ENCODE measurements at regions not wholly inside any gene's neighbourhood (a gene's known extent, or its start where the extent isn't known, plus 50 kb on each side); places are given as distances from the start of the nearest gene placed in this dataset.
"Not testable (repeated sequence)": the region's sequence is repeated elsewhere in the genome, so short reads cannot be mapped to it uniquely, and the experiment has no call there.

DNA sequence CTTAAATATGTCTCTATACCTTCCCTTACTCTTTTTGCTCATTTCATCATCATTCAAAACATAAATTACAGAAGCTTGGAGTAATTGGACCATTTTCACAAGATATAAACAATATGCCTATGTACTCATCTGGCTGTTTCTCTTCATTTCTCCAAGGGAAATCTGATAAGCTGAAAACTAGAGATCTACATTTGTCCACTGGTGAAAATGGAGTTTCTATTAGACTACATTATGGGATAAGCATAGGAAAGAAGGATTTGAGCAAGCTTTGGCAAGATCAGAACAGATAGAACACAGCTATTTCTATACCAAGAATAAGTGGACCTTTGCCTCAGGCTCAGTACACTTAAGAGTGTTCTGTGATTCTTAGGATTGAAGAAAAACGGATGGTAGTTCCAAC lies 404.4 kb downstream of the GASK1B start:
- no peak for DNase-seq

DNA sequence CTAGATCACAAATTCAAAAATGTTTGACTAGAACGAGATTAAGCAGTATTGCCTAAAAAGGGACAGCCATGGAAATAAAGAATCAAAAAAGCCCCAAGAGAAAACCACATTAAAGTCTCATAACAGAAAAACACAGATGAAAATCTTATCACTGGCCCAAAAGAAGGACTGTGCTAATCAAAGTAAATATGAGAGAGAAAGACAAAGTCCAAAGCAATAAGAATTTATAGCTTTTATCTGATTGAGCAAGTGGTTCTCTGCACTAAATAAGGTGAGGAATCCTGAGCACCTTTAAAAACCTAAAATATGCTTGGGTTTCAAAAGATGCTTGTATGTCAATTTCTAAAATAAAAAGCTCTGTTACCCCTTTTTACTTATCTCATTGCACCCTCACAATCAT lies 409.3 kb downstream of the GASK1B start:
- no peak for DNase-seq

DNA sequence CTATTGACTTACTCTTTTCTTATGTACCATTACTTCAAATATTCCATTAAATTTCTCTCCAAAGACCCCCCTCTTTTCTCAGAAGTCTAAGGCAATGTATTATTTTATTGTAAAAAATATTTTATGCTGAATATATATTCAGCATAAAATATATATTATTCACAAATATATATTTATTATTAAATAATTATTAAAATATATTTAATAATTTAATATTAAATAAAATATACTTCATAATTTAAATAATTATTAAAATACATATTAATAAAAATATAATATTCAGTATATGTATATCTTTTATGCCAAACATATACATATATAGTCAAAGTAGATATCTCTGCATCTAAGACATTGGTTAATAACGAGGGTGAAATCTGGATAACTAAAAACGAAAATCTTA lies 418.4 kb downstream of the GASK1B start:
- DNase-seq = no peak

DNA sequence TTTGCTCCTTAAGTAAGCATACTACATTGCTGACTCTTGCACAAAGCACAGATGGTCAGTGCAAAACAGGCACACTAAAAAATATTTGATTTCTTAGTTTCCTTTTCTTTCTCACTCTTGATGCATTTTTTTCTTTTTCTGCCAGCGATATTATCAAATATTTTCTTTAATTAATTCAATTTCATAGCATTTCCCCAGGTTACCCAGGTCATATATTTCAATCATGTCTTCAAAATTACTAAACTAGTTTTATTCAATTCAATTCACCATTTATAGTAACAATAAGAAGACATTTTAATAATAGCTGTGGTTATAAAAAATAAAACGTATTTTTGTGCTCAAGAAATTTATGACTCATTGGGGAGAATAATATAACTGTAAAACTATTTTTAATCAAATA lies 421.2 kb downstream of the GASK1B start:
- DNase-seq = no peak

DNA sequence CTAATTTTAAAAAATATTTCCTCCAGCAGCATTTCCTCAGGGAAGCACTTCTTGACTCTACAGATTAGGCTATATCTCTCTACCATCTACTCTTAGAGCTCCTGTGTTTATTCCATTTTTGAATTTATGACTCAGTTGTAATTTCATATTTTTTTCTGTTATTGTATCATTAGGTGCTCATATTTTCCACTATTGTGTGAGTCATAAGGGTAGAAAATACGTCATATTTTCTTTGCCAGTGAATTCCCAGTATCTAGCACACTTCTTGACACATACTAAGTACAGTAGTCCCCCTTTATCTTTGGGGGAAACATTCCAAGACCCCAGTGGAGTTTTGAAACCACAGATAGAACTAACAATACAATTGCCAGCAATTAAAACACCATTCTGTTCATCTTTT lies 431.2 kb downstream of the GASK1B start:
- DNase-seq = no peak

DNA sequence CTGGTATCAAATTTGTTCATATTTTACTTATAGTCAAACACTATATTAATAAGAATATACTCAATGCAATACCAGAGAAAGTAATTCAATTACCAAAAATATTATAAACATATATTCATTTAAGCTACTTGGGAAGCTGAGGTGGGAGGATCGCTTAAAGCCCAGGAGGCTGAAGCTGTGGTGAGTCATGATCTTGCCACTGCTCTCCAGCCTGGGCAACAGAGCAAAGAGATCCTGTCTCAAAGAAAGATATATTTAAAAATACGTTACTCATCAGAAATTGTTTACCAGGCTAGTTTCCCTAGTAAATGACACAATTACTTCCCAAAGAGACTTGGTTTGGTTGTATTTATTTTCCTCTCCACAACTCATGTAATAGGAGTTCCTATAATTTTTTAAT lies 433.6 kb downstream of the GASK1B start:
- DNase-seq = no peak

DNA sequence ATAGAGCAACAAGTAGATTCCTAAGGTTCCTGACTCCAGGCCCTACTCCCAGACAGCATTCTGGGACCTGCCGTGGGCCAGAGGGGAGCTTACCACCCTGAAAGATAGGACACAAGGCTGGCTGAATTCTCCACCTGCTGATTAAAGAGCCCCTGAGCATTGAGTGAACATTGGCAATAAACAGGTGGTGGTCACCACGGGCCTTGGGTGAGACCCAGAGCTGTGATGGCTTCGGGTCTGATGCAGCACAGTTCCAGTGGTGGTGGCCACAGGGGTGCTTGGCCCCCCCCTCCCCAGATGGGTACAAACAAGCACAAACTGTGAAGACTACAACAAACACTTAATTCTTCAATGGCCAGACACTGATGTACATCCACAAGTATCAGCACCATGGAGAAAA lies 444.6 kb downstream of the GASK1B start:
- no peak for DNase-seq

DNA sequence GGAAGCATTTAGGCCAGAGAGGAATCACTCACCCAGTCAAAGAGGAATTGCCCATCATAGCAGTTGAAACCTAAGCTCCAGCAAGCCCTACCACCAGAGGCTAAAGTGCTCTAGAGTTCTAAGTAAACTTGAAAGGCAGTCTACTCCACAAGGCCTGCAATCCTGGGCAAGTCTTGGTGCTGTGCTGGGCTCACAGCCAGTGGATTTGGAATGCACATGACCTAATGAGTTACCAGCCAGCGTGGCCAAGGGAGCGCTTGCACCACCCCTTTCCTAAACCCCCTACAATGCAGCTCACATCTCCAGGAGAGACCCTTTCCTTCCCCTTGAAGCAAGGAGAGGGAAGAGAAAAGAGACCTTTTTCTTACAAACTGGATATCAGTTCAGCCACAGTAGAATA lies 445.7 kb downstream of the GASK1B start:
- DNase-seq = no peak

DNA sequence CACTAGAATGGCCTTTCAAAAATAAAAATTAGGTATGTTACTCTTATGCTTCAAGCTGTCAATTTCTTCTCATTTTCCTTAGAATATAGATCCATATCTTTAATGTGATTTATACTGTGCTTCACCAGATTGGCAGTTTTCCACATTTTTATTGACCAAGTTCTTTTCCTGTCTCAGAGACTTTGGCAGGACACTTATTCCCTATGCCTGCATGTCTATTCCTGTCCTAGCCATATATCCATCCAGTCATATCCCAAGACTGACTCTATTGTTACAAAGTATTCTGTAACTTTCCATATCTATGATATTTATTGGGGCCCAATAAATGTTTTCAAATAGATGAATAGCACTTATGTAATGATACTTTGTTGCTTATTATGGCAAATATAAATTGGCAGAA lies 450.7 kb downstream of the GASK1B start:
- DNase-seq = no peak

DNA sequence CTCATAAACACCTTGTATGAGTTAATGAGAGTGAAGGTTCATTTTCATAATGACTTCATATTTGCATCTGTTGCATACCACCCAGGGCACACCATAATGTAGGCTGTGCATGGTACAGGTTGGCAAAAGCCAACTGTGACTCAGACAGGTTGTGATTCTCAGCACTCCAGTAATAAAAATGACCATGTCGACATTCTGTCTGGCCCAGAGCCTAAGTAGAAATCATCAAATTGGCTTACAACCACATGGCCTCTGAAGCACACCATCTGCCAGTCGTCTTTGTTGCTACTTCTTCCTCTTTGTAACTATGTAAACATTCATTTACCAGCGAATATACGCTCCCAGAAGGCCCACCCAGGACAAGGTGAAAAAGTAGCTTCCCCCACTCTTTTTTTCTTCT lies 459.5 kb downstream of the GASK1B start:
- no peak for DNase-seq

DNA sequence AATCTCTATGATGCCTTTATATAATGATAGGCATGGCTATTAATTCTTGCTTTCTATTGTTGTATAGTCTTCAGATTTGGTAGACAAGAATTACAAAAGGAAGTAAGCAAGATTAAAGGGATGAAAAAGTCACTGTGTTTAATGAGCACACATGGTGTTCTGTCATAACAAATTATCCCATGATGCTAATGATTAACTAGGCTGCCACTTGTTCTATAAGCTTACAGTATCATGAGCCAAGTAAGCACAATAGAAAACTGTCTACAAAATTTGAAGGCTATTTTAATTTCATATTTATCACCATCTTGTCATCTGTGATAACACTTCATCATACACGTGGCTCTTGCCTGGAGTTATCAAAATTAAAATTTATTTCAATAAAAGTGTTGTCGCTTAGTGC lies 466.7 kb downstream of the GASK1B start:
- DNase-seq = no peak

DNA sequence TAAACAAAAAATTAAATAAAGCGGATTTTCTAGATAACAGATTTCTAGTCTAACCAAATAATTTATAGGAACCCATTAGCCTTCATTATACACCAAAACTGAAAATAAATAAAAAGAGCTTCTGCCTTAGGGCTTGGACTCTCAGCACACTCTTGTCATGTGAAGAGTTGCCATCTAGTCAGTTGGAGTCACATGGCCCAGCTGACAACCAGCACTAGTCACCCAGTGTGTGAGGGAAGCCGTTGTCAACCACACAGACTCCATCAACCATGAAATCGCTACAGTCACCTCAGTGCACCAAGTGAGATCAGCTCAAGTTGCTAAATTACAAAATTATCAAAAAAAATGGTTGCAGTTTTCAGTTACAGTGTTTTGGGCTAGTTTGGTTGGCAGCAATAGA lies 470.0 kb downstream of the GASK1B start:
- DNase-seq = no peak

DNA sequence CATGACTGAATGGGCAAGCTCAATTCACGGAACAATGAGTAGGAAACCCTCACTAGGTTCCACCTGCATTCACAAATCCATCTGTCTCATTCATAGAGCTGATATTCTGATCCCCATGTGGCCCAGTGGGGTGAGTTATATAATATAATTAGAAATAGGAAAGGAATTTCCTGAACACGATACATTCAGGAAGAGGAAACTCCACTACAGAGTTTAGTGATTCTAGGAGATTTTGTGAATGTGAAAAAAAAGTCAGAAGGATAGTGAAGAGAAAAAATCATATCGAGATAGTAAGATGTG lies 471.2 kb downstream of the GASK1B start:
- no peak for DNase-seq

DNA sequence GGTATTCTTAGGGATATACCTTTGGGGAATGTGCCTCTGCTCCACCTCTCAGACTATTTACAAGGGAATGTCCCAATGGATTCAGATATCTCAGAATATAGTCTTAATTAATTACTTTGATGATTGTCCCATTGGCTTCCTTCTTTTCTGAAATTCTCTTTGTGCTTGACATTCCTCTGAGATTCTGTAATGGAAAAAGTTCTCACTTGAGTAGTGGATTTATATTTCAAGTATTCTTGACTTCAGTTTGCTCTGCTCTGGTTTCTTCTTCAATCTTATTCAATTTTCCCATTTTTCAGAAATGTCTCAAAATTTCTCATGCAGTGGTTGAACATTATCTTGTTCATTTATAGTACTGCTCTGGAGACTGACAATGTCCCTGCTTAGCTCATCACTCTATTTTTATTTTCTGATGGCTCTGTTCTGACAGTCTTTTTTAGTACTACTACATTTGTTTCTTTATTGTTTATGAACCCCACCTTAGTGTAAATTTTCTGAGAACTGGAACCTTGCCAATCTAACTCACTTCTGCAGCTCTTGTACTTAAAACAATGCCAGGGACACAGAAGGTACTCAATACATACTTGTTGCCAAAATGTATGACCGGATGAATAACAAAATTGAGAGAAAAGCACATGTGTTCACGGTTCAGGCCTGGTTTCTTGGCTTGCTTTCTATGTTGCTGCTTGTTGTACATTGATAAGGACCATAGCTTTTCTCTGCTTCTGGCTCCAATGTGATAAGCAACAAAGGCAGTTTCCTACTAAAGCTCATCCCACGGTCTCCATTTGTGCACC lies 471.7 kb downstream of the GASK1B start:
- DNase-seq = no peak

DNA sequence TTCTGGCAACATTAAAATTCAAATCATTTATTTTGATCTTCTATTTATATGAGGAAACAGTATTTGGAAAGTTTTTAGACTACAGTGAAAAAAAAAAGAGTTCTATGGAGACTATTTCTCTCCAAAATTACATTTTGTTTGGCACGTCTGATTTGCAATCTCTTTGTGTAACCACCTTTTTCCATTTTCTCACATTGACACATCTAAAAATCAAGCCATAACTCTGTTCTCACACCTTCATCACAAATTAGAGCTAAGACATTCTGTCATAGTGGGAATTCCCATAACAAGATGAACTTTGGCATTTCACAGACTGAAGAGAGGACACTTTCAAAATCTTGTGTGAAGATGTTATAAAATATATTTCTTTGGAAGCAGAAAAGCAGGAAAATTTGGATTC lies 468.9 kb downstream of the GRIA2 start:
- no peak for DNase-seq

DNA sequence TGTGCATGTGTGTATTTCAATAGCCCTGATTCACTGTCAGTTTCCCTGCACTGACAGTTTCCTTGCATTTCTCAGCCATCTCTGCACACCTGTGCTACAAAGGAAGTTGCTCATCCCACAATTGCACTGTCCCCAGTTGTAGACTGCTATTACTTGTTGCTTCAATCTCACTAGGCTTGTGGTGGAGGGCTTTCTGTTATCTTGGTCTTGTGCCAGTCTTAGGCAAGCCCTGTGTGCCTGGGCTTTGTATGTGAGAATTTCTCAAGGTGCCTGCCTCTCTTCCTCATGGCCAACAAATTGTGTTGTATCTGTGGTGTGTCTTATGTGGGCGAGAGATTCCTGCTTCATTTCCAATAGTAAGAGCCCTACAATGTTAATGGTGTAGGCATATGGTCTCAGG lies 467.4 kb downstream of the GRIA2 start:
- DNase-seq = no peak

DNA sequence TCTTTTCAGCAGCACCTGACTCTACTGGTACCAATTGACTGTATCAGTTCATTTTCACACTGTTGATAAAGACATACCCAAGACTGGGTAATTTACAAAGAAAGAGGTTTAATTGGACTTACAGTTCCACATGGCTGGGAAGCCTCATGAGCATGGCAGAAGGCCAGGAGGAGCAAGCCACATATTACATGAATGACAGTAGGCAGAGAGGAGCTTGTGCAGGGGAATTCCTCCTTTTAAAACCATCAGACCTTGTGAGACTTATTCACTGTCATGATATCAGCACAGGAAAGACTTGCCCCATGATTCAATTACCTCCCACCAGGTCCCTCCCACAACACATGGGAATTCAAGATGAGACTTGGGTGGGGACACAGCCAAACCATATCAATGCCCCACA lies 458.8 kb downstream of the GRIA2 start:
- not testable (repeated sequence) for DNase-seq

DNA sequence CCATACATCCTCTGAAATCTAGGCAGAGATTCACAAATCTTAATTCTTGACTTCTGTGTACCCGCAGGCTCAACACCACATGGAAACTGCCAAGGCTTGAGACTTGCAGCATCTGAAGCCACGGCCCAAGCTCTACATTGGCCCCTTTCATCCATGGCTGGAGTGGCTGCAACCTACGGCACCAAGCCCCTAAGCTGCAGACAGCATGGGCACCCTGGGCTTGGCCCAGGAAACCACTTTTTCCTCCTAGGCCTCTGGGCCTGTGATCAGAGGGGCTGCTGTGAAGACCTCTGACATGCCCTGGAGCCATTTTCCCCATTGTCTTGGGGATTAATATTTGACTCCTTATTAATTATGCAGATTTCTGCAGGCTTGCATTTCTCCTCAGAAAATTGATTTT lies 457.9 kb downstream of the GRIA2 start:
- no peak for DNase-seq

DNA sequence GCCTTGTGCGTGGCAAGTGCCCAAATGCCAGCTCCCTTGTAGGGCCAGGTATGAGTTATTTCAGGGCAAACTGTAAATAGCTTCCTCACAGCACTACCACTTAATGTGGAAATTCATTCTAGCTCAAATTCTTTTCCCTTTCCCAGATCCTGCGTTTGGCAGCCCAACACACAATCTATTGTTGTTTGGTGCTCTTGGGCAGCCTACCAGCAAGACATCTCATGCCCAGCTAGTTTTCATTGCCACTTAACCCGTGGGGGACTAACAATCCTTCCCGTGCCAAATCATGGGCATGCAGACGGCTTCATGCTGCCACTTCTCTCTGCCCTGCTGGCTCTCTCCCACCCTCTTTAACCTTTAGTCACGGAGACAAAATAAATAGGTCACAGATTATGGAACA lies 454.2 kb downstream of the GRIA2 start:
- DNase-seq = no peak

DNA sequence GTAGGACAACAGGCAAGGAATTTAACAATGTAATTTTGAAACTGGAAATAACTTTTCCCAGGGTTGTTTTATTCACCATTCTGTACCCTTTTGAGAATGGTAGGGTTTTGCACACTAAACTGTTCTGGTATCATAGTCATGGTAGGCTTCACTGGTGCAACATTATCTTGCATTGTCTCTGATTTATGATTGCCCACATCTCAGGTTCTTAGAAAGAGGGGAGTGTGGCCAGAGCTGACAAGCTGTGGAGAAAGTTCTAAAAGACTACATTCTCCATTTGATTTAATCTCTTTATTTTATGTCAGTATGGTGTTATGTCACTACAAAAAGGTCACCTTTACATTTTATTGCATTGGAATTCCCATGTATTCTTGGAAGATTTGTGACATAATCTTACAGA lies 447.3 kb downstream of the GRIA2 start:
- DNase-seq = no peak

DNA sequence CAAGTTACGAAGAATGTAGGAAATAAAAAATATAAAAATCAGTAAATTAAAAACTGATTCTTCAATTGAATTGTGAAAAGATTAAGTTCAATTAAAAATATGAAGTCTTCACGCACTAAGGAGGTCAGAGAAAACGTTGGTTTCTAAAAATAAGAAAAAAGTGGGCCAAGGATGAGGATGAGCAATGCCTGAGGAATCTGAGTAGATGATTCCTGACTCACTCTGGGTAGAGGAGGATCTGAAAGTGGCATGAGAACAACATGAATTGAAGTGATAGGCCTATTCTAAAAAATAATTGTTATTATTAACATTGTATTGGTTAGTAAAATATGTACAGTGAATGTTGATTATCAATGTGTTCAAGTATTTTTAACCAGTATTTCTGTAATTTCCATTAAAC lies 444.2 kb downstream of the GRIA2 start:
- no peak for DNase-seq

DNA sequence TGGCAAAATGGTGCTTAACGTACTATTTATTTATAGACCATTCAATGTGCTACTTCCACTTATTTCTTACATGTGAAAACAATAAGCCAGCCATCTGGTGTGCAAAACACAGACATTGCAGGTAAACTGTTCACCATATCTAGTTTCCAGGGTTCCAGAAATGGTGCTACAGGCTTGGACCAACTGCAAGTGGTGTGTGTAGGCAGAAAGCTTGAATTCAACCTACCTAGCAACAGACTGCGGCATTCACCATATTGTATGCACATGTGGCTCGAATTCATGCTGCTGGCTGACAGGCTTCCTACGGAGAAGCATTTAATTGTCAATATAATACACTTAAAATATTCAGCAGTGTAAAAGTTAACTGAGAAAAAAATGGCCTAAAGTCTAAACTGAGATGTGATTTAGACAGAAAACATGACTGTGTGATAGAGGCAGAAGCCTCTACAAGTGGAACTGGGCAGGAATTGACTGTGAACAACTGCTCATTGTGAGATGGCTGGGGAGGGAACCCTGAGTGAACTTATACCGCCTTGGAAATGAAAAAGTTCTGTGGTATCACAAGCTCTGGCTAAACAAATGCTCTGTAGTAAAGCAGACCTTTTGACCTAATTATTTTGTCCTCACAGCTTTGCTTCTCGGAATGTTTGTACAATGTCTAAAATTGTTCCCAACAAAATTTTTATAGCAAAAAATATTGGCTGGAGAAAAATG lies 434.7 kb downstream of the GRIA2 start:
- DNase-seq = no peak

DNA sequence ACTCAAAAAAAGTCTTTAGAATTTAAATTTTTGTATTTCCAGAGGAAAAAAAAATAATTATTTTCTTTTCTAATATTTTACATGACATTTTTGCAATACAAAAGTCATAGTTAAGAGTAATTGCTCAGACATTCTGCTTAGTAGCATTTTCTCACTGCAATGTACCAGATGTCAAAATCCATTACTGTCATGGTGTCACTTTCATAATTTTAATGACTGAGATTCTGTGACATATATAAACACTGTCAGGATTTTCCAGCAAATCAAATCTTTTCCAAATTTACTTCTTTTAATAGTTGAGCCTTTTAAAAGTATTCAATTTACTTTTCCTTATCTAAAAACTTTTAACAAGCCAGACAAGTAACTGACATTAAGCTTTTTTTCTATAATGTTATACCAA lies 422.7 kb downstream of the GRIA2 start:
- no peak for DNase-seq

DNA sequence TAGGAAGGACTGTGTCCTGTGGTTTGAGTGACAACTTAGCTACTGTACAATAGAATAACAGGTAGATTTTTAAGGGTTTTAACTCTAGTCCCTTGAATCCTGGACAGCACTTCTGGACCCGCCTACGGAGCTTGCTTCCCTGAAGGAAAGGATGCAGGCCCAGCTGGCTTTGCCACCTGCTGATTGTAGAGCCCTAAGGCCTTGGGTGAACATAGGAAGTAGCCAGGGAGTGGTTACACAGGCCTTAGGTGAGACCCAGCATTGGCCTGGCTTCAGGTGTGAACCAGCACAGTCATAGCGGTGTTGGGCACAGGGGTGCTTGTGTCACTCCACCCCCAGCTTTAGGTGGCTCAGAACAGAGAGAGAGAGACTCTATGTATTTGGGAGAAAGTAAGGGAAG lies 413.5 kb downstream of the GRIA2 start:
- DNase-seq = no peak
